Ammon's horn (tissue), 1 donor: ENCODE measurements at regions not wholly inside any gene's neighbourhood (a gene's known extent, or its start where the extent isn't known, plus 50 kb on each side); places are given as distances from the start of the nearest gene placed in this dataset.
A peak's percentile ranks its signal among the peaks of the same experiment; 100 is the strongest.

Experiments used
- DNase-seq: peaks from one replicate; pipeline ENCODE4 v3.0.0-alpha.2; 2016; ENCODE audit warnings: low spot score

DNA sequence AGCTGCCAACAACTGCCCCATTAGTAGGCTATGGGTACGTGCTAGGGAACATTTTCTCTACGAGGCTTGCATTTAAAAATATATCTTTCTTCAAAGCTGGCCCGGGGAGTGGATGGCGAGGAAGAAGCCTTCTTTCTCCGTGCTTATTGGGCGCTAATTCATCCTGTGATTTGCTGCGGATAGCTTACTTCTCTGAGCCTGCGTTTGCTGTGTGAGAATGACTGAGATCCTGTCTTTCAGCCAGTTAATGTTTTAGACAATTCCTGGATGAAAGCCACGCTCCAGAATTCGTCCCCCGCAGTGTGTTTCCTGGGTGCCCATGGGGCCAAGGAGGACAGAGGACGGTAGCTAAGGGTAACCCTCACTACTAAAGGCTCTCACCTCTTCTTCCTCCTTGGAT lies 57.8 kb upstream of the TARBP1 start:
- no peak for DNase-seq

DNA sequence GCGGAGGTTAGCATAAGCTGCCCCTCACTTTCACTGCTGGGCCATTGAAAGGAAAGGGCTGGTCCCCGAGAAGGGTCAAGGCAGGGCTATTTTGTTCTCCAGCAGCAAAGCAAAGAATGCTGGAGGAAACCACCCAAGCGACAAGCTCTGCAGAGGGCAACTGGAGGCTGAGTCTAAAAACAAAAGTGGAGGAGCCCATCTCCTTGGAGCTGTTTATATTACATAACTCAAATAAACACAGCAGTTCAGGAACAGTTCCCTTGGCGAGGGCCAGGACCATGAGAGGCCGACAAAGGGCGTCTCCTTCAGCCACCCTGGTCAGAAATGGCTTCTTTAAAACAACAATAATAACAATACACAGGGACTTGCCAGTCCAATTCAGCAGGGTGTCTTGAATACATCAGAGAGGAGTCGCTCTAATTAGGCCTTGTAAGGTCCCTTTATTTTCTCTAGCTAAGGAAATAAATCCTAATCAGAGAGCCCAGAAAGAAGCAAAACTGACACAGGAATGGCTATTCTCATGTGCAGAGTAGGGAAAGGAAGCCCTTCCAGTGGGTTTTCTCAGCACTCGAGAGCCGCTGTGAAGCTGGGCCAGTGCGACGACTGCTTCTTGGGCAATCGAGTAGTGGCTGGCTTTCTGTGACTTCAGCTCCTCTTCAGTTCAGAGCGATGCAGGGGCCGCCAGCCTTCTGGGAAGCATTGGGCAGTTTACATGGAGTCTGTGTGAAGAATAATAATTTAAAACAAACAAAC lies 57.0 kb upstream of the TARBP1 start:
- peak; percentile 59 for DNase-seq

DNA sequence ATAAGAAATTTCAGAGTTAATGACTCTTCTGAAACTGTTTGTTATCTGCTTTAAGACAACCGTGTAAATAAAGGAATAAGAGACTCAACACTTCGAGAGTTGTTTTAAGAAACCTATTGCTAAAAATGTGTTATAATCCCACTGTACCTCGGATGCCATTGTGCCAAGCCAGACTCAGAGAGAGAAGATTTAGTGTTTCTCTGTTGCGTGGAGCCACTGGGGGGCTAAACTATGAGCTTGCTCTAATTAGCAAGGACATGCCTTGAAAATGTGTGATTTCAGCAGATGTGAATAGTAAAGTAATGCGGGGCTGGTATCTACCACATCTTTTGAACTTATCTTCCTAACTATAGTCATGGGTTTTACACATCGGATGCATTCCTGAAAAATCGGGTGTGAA lies 56.2 kb upstream of the TARBP1 start:
- no peak for DNase-seq

DNA sequence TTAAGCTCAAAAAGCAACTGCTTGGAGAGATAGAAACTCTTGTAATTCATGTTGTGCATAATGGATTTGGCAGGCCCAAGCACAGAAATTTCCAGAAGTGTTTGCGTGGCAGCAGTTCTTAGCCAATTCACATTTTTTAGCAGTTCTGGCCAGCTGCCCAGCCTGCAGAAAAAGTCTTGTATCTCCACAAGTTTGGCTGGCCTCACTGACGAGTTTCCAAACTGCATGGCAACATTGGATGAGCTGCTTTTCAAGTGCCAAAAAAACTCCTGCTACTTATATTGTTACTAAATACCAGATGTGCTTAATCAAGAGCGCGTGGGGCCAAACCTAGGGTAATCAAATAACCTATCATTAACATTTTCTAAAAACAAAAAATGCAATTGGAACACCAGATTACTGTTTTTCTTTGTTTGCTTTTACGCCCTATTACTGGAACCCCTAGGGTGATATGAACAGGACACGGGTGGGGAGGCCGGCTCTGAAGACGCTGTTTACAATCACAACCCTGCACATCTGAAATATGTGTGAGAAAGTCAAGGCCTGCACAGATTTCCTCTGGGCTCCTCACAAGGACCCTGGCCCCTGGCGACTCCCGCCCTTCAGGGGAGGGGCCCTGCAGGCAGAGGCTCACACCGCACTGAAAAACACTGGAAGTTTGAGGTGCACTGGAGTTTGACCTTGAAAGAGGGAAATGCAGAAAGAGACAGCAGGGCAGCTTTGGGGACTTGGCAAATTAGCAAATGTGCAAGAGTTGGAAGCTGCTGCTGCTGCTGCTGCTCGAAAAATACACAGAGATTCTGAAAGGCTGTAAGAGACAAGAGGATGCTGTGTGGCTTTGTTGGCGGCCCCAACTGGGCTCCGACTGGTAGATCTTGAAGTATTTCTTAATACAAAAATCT lies 55.2 kb upstream of the TARBP1 start:
- peak; percentile 87 for DNase-seq

GRCh38 chr1:234533034-234533891 lies 54.3 kb upstream of the TARBP1 start:
- DNase-seq = peak; percentile 69

GRCh38 chr1:234532503-234532922 lies 53.5 kb upstream of the TARBP1 start:
- peak; percentile 73 for DNase-seq

- no peak for DNase-seq
These were observed 52.2 kb upstream of the TARBP1 start for GRCh38 chr1:234531151-234531635.

GRCh38 chr1:234530672-234531071 lies 51.7 kb upstream of the TARBP1 start:
- DNase-seq = no peak

- DNase-seq = no peak
These were observed 50.9 kb upstream of the TARBP1 start for GRCh38 chr1:234529950-234530237.

DNA sequence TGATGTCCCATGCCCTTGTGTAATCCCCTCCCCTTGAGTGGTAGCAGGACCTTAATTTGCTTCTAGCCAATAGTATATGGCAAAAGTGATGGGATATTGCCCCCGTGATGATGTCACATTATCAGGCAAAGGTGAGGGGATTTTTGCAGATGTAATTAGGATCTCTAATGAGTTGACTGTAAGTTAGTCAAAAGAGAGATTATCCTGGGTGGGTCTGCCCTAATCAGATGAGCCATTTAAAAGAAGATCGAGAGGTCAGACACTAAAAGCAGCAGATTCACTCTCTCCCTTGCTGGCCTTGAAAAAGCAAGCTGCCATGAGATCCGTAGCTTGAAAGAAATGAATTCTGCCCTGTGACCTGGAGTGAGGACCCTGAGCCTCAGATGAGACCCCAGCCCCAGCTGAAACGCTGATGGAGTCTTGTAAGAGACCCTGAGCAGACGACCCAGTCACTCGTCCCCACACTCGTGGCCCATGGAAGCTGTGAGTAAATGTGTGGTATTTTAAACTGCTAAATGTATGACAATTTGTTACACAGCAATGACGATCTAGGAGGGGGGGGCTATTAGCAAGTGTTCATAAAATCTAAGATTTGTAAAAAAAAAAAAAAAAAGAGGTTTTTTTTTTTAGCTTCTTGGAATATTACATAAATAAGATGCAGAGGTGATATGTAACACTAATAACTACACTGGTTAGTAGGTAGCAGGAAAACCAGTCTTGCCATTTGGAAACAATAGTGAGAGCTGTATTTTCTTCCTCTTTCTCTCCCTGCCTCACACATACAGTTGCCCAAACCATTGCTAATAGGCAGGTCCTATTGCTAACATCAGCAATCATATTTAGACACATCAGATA lies 50.3 kb upstream of the TARBP1 start:
- no peak for DNase-seq
